ENCODE measurements at regions not wholly inside any gene's neighbourhood (a gene's known extent, or its start where the extent isn't known, plus 50 kb on each side); places are given as distances from the start of the nearest gene placed in this dataset.

DNA sequence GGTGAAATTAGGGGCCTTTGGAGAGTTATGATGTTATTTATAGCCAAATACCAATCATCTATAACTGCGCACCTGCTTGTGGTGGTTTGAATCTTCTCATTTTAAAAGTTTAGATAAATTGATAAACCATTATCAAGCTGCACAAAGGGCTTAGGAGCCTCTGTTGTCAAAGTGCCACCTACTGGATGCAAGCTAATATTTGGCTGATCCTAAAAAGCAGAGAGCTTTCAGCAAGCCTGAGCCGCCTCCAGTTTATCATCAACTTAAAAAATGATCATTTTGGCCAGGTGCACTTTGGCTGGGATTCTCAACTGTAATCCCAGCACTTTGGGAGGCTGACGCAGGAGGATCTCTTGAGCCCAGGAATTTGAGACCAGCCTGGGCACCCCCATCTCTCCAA, 58.5 kb upstream of the ATXN1 start:
- H3K56ac ChIP-seq (ENCODE audit: insufficient read length, low read depth, low read length), result no peak overlapping the region
- H3K23ac ChIP-seq (ENCODE audit: insufficient read length, low read depth, low read length), result no peak overlapping the region
- H3K4me1 ChIP-seq (ENCODE audit: insufficient read depth, low read length), result peaks cover 2% of the 10 kb centered on the region
- no peaks in the 10 kb centered on the region for H3K27me3 ChIP-seq (ENCODE audit: insufficient read depth, low read length)
- peaks cover 7% of the 10 kb centered on the region in 2 experiments for H3K4me1 Mint-ChIP-seq
- H3K9me3 Mint-ChIP-seq, result peaks cover 0 to 4% of the 10 kb centered on the region in 2 experiments; a peak in 3 of 5 replicates
- no CpG with 5 or more reads among the region's 3 CpGs for WGBS (ENCODE audit: extremely low coverage, insufficient read length, low lambda C conversion rate)
- H3K9ac ChIP-seq (ENCODE audit: extremely low read depth, insufficient read length, low read length), result no peak overlapping the region
- no peaks in the 10 kb centered on the region for H3K79me2 ChIP-seq (ENCODE audit: insufficient read depth, low read length)
- H3T11ph ChIP-seq (ENCODE audit: low read length), result no peak overlapping the region
- DNase-seq, result no peak
- H3K36me3 Mint-ChIP-seq (ENCODE audit: insufficient read depth in 1 of 3, low read depth in 3 of 3), result no peaks in the 10 kb centered on the region
- H3K9me3 ChIP-seq (ENCODE audit: control insufficient read depth, low read depth, low read length), result no peaks in the 10 kb centered on the region
- no peak overlapping the region for H3K14ac ChIP-seq (ENCODE audit: insufficient read depth, low read length)
- no peak overlapping the region for H3K18ac ChIP-seq (ENCODE audit: insufficient read length, low read depth, low read length)
- H2AK5ac ChIP-seq (ENCODE audit: insufficient read length, low read length), result no peak overlapping the region
- no peak overlapping the region for H3K27ac Mint-ChIP-seq
- no peak overlapping the region for H4K8ac ChIP-seq (replicated peaks; ENCODE audit: insufficient read length, low read depth, low read length)
- H2AFZ ChIP-seq (ENCODE audit: low read length), result no peak overlapping the region
- no peak overlapping the region for H2BK20ac ChIP-seq (ENCODE audit: low read depth, low read length, poor library complexity, severe bottlenecking)
- H3K4me3 Mint-ChIP-seq, result no peak overlapping the region
- no peak overlapping the region for H2BK5ac ChIP-seq (ENCODE audit: insufficient read length, low read length)
- H4K91ac ChIP-seq (ENCODE audit: insufficient read length, low read depth, low read length), result no peak overlapping the region
- TF ChIP-seq, protein P1, sequence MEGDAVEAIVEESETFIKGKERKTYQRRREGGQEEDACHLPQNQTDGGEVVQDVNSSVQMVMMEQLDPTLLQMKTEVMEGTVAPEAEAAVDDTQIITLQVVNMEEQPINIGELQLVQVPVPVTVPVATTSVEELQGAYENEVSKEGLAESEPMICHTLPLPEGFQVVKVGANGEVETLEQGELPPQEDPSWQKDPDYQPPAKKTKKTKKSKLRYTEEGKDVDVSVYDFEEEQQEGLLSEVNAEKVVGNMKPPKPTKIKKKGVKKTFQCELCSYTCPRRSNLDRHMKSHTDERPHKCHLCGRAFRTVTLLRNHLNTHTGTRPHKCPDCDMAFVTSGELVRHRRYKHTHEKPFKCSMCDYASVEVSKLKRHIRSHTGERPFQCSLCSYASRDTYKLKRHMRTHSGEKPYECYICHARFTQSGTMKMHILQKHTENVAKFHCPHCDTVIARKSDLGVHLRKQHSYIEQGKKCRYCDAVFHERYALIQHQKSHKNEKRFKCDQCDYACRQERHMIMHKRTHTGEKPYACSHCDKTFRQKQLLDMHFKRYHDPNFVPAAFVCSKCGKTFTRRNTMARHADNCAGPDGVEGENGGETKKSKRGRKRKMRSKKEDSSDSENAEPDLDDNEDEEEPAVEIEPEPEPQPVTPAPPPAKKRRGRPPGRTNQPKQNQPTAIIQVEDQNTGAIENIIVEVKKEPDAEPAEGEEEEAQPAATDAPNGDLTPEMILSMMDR (conservative IDR thresholded peaks at IDR 0.05), result peak; percentile 44; the same call in 2 of the 3 replicates
- H3K79me1 ChIP-seq (ENCODE audit: insufficient read depth, low read depth, low read length, poor library complexity, severe bottlenecking), result no peaks in the 10 kb centered on the region
- H2BK12ac ChIP-seq (ENCODE audit: insufficient read length, low read depth, low read length), result no peak overlapping the region
- no peak overlapping the region for H4K5ac ChIP-seq (ENCODE audit: insufficient read length, low read depth, low read length)
- no peak overlapping the region for H3K4me2 ChIP-seq (ENCODE audit: insufficient read depth, insufficient read length, low read length)
- H4K20me1 ChIP-seq (ENCODE audit: control insufficient read depth, insufficient read depth, insufficient read length), result no peaks in the 10 kb centered on the region
- no peaks in the 10 kb centered on the region for H3K23me2 ChIP-seq (ENCODE audit: insufficient read length, low read depth, low read length, poor library complexity, severe bottlenecking)
- no peak overlapping the region for H3K27ac ChIP-seq (ENCODE audit: insufficient read length, low read depth, low read length)
- no peak overlapping the region for H2BK15ac ChIP-seq (ENCODE audit: low read depth, low read length)
- no peaks in the 10 kb centered on the region; the same call in 1 of the 2 replicates for H3K27me3 Mint-ChIP-seq (ENCODE audit: low read depth)
- no peak overlapping the region for H2BK120ac ChIP-seq (ENCODE audit: low read depth, low read length, poor library complexity, severe bottlenecking)
- no peak overlapping the region for H3K4ac ChIP-seq (ENCODE audit: low read depth, low read length)
